Stomach smooth muscle (tissue), 2 donors: ENCODE measurements at regions not wholly inside any gene's neighbourhood (a gene's known extent, or its start where the extent isn't known, plus 50 kb on each side); places are given as distances from the start of the nearest gene placed in this dataset.

Experiments used
- H3K27ac ChIP-seq: one replicate; pipeline ENCODE4 v1.7.0; 2013; ENCODE audit warnings: mild to moderate bottlenecking, low read length, inconsistent platforms
- H3K27me3 ChIP-seq, 2 donors: one replicate each; pipeline ENCODE4 v1.7.0; 2013; ENCODE audit warnings: low read length in 2 of 2; ENCODE audit not compliant: insufficient read depth in 2 of 2, control insufficient read depth in 1 of 2
- H3K36me3 ChIP-seq, 2 donors: one replicate each; pipeline ENCODE4 v1.7.0; 2013; ENCODE audit warnings: low read length in 2 of 2; ENCODE audit not compliant: control insufficient read depth in 2 of 2, insufficient read depth in 2 of 2
- H3K4me1 ChIP-seq: one replicate; pipeline ENCODE4 v1.7.0; 2013; ENCODE audit warnings: low read length; ENCODE audit not compliant: control insufficient read depth, insufficient read depth
- H3K4me3 ChIP-seq, 2 donors: one replicate each; pipeline ENCODE4 v1.7.0; 2013; ENCODE audit warnings: low read length in 2 of 2
- H3K9ac ChIP-seq, 2 donors: one replicate each; pipeline ENCODE4 v1.7.0; 2013; ENCODE audit warnings: low read length in 2 of 2, mild to moderate bottlenecking in 1 of 2
- H3K9me3 ChIP-seq, 2 donors: one replicate each; pipeline ENCODE4 v1.7.0; 2013; ENCODE audit warnings: low read length in 2 of 2; ENCODE audit not compliant: control insufficient read depth in 2 of 2
- donor health status: healthy.
- donor health status: Pancreatic carcinoma.

DNA sequence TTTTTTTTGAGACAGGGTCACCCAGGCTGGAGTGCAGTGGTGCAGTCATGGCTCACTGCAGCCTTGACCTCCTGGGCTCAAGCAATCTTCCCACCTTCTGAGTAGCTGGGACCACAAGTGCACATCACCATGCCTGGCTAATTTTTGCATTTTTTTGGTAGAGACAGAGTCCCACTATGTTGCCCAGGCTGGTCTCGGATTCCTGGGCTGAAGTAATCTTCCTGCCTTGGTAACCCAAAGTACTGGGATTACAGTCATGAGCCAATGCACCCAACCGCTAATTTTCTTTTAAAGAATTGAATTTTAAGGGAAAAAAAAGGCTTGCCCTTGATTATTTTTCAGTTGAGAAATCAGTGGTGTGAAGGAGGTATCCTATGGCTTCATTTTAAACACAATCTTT, 334.0 kb downstream of the SOX2 start:
- H3K9ac ChIP-seq: no peak overlapping the region
- no peaks in the 10 kb centered on the region for H3K36me3 ChIP-seq
- no peaks in the 10 kb centered on the region for H3K27me3 ChIP-seq
- no peaks in the 10 kb centered on the region for H3K9me3 ChIP-seq
- no peak overlapping the region for H3K27ac ChIP-seq
- H3K4me3 ChIP-seq: no peak overlapping the region
- no peaks in the 10 kb centered on the region for H3K4me1 ChIP-seq

- no peak overlapping the region for H3K4me3 ChIP-seq
- H3K9ac ChIP-seq: no peak overlapping the region
- no peak overlapping the region for H3K27ac ChIP-seq
- H3K27me3 ChIP-seq: no peaks in the 10 kb centered on the region
- no peaks in the 10 kb centered on the region for H3K36me3 ChIP-seq
- no peaks in the 10 kb centered on the region for H3K9me3 ChIP-seq
- H3K4me1 ChIP-seq: no peaks in the 10 kb centered on the region
These were observed 334.5 kb downstream of the SOX2 start for GRCh38 chr3:182046166-182046764.

GRCh38 chr3:182050932-182051331, 339.2 kb downstream of the SOX2 start:
- Histone ChIP-seq H3K36me3 (no peaks in the 10 kb centered on the region), H3K27me3 (no peaks in the 10 kb centered on the region), H3K4me1 (no peaks in the 10 kb centered on the region), H3K27ac (no peak overlapping the region), H3K9me3 (no peaks in the 10 kb centered on the region), H3K9ac (no peak overlapping the region), H3K4me3 (no peak overlapping the region)

DNA sequence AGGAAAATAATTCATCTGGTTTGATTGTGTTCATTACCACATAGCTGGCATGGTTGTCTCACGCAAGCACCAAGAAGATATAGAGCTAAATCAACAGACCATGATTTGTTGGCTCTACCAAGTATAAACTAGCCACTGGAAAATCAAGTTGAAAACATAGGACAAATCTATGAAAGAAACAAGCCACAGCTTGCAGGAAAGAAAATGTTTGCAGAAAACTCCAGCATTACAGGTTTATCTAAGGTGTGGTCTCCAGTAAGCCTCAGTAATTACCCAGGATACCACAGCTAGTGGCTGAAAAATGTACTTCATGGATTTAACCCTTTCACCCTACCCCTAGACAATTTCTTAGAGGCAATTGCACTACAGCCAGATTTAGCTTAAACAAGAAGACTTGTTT, 340.6 kb downstream of the SOX2 start:
- Histone ChIP-seq H3K4me3 (no peak overlapping the region), H3K27ac (no peak overlapping the region), H3K4me1 (no peaks in the 10 kb centered on the region), H3K27me3 (no peaks in the 10 kb centered on the region), H3K9me3 (no peaks in the 10 kb centered on the region), H3K9ac (no peak overlapping the region), H3K36me3 (no peaks in the 10 kb centered on the region)

DNA sequence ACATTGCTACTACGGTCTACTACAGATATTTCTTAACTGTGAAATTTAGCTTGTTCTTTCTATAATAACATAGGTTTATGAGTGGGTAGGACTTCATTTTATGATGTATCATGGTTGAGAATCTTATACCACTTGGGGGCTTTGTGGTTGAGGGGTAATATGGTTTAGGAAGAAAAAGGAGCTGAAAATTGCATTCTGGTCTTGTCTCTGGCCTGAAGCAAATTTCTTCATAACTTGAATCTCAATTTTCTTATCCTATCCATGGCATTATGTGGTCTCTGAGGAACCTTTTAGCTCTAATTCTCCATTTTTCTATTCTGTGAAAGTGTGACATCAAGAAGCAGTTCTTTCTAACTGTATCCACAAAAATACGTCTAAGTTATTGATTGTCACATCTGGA, 341.0 kb downstream of the SOX2 start:
- no peaks in the 10 kb centered on the region for H3K4me1 ChIP-seq
- no peak overlapping the region for H3K27ac ChIP-seq
- H3K9me3 ChIP-seq: no peaks in the 10 kb centered on the region
- no peaks in the 10 kb centered on the region for H3K36me3 ChIP-seq
- H3K9ac ChIP-seq: no peak overlapping the region
- H3K27me3 ChIP-seq: no peaks in the 10 kb centered on the region
- H3K4me3 ChIP-seq: no peak overlapping the region

DNA sequence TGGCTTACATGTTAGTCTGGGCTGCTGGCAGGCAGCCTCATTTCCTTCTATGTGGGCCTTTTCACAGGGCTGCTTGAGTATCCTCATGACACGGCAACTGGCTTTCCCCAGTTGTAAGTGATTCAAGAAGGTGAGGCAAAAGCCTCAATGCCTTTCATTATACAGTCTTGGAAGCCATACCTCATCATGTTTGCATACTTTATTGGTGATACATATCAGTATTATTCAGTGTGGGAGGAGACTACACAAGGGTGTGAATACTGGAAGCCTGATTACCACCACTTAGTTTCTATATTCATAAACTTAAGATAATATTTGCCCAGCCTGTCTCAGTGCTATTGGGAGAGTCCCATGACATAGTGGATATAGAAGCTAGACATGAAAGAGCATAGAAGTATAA, 346.8 kb downstream of the SOX2 start:
- no peaks in the 10 kb centered on the region for H3K36me3 ChIP-seq
- no peak overlapping the region for H3K4me3 ChIP-seq
- H3K9ac ChIP-seq: no peak overlapping the region
- H3K27ac ChIP-seq: no peak overlapping the region
- no peaks in the 10 kb centered on the region for H3K9me3 ChIP-seq
- no peaks in the 10 kb centered on the region for H3K4me1 ChIP-seq
- H3K27me3 ChIP-seq: no peaks in the 10 kb centered on the region

- H3K9me3 ChIP-seq: no peaks in the 10 kb centered on the region
- H3K4me3 ChIP-seq: no peak overlapping the region
- no peak overlapping the region for H3K9ac ChIP-seq
- H3K36me3 ChIP-seq: no peaks in the 10 kb centered on the region
- H3K27ac ChIP-seq: no peak overlapping the region
- H3K27me3 ChIP-seq: no peaks in the 10 kb centered on the region
- H3K4me1 ChIP-seq: no peaks in the 10 kb centered on the region
These were observed 352.0 kb downstream of the SOX2 start for GRCh38 chr3:182063742-182064141.

- no peaks in the 10 kb centered on the region for H3K4me1 ChIP-seq
- no peaks in the 10 kb centered on the region for H3K27me3 ChIP-seq
- H3K9me3 ChIP-seq: no peaks in the 10 kb centered on the region
- H3K27ac ChIP-seq: no peak overlapping the region
- no peaks in the 10 kb centered on the region for H3K36me3 ChIP-seq
- no peak overlapping the region for H3K9ac ChIP-seq
- H3K4me3 ChIP-seq: no peak overlapping the region
These were observed 355.7 kb downstream of the SOX2 start for GRCh38 chr3:182067423-182067822.

DNA sequence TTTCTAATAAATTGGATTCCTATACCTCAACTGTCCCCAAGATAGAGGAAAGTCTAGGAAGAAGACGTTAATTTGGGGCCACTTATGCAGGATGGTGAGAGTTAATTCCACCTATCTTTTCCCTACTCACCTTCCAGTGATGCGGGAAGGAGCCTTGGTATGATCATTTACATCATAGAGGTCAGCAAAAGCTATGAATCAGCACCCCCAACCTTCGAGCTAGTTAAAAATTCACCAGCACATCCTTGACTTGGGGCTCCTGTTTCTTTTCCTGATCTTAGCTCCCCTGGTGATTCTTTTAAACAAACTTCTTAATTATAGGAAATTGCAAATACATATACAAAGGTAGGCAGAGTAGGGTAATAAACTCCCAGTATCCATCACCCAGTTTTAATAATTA, 366.6 kb downstream of the SOX2 start:
- no peaks in the 10 kb centered on the region for H3K36me3 ChIP-seq
- no peaks in the 10 kb centered on the region for H3K4me1 ChIP-seq
- no peak overlapping the region for H3K27ac ChIP-seq
- no peak overlapping the region for H3K9ac ChIP-seq
- no peaks in the 10 kb centered on the region for H3K9me3 ChIP-seq
- H3K4me3 ChIP-seq: no peak overlapping the region
- no peaks in the 10 kb centered on the region for H3K27me3 ChIP-seq

GRCh38 chr3:182078929-182079328, 367.2 kb downstream of the SOX2 start:
- no peaks in the 10 kb centered on the region for H3K4me1 ChIP-seq
- no peaks in the 10 kb centered on the region for H3K27me3 ChIP-seq
- H3K9me3 ChIP-seq: no peaks in the 10 kb centered on the region
- no peak overlapping the region for H3K27ac ChIP-seq
- no peaks in the 10 kb centered on the region for H3K36me3 ChIP-seq
- H3K9ac ChIP-seq: no peak overlapping the region
- no peak overlapping the region for H3K4me3 ChIP-seq

GRCh38 chr3:182081096-182081495, 369.4 kb downstream of the SOX2 start:
- H3K4me1 ChIP-seq: no peaks in the 10 kb centered on the region
- no peaks in the 10 kb centered on the region for H3K36me3 ChIP-seq
- no peaks in the 10 kb centered on the region for H3K27me3 ChIP-seq
- H3K9ac ChIP-seq: no peak overlapping the region
- H3K27ac ChIP-seq: no peak overlapping the region
- H3K9me3 ChIP-seq: no peaks in the 10 kb centered on the region
- no peak overlapping the region for H3K4me3 ChIP-seq
